Right lobe of liver (tissue), 4 donors: ENCODE measurements at regions not wholly inside any gene's neighbourhood (a gene's known extent, or its start where the extent isn't known, plus 50 kb on each side); places are given as distances from the start of the nearest gene placed in this dataset.

Experiments used
- POLR2A ChIP-seq: fragments of 450-650 bp; IDR thresholded peaks from one replicate; pipeline ENCODE4 v1.6.1; 2017; ENCODE audit warnings: antibody characterized with exemption, mild to moderate bottlenecking
- TF ChIP-seq, protein P1 (sequence below), 4 donors: fragments of 200-600 bp in 3 of 4; fragments of 450-650 bp in 1 of 4; IDR thresholded peaks; one replicate each; pipeline versions ENCODE4 v1.5.1 to v1.8.0; 2016 to 2022; ENCODE audit warnings: antibody characterized with exemption in 4 of 4, mild to moderate bottlenecking in 2 of 4
- donor health status: DM: no; HTN: no; CAD: no.
- donor health status: DM: no; HTN: no; CAD: no.
- donor health status: DM: no; HTN: yes; CAD: no.

DNA sequence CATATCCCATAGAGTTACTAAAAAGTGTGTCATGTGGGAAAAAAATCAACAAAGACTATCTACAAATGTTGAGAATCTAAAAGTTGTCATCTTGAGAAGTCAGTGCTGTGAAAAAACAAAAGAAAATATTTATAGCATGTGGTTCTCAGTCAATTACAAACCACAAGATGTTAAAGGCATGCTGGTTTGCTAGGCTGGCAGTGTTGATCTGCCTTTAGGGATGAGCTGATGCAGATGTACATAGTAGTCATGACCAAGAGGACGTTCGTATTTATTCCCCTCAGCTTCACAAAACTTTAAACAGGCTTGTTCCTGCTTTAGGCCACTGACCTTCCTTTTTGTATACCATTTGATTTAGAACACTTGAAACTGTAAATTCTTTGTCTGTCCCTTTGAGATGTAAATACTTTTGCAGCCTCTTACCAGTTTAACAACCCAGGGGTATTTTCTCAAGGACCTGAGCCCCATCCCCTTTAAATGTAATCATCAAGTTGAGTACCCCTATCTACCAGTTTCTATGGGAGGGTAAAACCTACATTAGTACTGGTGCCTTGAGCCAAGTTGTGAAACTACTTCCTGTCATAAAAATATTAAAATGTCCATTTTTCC, 446.6 kb downstream of the KCNJ18 start:
- TF ChIP-seq POLR2A, result no peak
- TF ChIP-seq, protein P1, sequence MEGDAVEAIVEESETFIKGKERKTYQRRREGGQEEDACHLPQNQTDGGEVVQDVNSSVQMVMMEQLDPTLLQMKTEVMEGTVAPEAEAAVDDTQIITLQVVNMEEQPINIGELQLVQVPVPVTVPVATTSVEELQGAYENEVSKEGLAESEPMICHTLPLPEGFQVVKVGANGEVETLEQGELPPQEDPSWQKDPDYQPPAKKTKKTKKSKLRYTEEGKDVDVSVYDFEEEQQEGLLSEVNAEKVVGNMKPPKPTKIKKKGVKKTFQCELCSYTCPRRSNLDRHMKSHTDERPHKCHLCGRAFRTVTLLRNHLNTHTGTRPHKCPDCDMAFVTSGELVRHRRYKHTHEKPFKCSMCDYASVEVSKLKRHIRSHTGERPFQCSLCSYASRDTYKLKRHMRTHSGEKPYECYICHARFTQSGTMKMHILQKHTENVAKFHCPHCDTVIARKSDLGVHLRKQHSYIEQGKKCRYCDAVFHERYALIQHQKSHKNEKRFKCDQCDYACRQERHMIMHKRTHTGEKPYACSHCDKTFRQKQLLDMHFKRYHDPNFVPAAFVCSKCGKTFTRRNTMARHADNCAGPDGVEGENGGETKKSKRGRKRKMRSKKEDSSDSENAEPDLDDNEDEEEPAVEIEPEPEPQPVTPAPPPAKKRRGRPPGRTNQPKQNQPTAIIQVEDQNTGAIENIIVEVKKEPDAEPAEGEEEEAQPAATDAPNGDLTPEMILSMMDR (IDR thresholded peaks at IDR 0.05), result no peak
